Fibroblast of lung (primary cell): ENCODE measurements at regions not wholly inside any gene's neighbourhood (a gene's known extent, or its start where the extent isn't known, plus 50 kb on each side); places are given as distances from the start of the nearest gene placed in this dataset.

Source experiments
- EZH2 ChIP-seq: IDR thresholded peaks from 2 replicates; pipeline ENCODE4 v1.5.1; 2012; ENCODE audit warnings: low read length, control low read depth, mild to moderate bottlenecking; ENCODE audit errors: missing control alignments
- TF ChIP-seq, protein P1 (sequence below), 2 donors: IDR thresholded peaks in 1 of 2; conservative IDR thresholded peaks in 1 of 2; 1 replicate in 1 of 2; 2 replicates in 1 of 2; pipeline ENCODE4 v1.5.1; 2011 to 2012; ENCODE audit warnings: low read length in 2 of 2, control low read depth in 1 of 2, inconsistent platforms in 1 of 2, low read depth in 1 of 2, mild to moderate bottlenecking in 1 of 2

DNA sequence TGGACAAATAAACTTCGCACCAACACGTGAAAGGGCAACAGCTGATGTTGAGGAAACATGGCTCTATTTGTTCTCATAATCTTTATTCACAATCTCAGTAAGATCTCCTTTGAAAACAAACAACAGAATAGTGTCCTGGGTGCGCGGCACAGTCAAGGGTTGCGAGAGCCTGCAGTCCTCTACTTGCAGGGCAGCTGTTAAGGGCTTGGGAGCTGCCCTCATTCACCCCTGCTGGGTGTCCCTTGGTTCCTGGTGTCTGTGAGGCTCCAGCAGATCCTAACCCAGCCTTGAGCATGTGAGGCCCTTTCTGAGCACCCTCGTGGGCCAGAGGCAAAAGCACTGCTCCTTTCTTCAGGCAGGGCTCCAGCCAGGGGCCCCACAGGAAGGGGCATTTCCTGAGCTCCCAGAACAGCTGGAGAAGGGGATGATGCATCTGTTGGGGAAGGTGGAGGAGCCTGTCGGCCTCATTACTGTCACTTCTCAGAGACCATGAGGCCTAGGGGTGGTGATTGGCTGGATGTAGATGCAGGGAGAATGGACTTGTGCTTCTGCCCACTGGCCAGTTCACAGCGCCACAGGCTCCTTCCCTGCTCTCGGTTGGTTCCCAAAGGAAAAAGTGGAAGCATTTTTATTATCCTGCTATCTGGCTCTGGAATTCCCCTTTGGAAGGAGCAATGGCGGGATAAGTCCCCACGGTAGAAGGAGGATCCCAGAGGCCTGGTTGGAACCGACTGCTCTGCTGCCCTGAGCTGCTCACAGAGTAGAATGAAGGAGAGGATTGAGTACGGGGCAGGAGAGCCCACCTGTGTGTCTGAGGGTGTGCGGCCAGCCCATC is 51.9 kb upstream of the KLF13 start:
- TF ChIP-seq EZH2: no peak
- TF ChIP-seq, protein P1, sequence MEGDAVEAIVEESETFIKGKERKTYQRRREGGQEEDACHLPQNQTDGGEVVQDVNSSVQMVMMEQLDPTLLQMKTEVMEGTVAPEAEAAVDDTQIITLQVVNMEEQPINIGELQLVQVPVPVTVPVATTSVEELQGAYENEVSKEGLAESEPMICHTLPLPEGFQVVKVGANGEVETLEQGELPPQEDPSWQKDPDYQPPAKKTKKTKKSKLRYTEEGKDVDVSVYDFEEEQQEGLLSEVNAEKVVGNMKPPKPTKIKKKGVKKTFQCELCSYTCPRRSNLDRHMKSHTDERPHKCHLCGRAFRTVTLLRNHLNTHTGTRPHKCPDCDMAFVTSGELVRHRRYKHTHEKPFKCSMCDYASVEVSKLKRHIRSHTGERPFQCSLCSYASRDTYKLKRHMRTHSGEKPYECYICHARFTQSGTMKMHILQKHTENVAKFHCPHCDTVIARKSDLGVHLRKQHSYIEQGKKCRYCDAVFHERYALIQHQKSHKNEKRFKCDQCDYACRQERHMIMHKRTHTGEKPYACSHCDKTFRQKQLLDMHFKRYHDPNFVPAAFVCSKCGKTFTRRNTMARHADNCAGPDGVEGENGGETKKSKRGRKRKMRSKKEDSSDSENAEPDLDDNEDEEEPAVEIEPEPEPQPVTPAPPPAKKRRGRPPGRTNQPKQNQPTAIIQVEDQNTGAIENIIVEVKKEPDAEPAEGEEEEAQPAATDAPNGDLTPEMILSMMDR (conservative IDR thresholded peaks at IDR 0.05 in 1 of 2, IDR thresholded peaks at IDR 0.05 in 1 of 2; ENCODE audit: low read depth in 1 of 2, low read length in 2 of 2): no peak
